ENCODE measurements at regions not wholly inside any gene's neighbourhood (a gene's known extent, or its start where the extent isn't known, plus 50 kb on each side); places are given as distances from the start of the nearest gene placed in this dataset.

DNA sequence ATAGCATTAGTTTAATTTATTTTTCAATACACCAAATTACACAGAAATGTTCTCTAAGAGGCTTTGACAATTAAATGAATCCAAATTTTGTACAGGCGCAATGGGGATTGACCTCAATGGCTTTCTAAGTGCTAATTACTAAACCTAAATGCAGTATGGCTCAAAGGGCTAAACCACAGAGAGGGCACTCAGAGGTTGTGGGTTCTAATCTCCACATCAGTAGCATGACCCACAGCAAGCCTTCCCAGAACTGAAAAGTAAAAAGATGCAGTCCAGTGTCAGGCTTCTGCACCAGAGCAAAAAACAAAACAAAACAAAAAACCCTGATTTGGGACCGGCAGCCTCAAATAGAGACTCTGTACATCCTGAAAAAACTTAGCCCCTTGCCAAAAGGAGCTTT lies 579.2 kb upstream of the PKN2 start:
- 80 to 83% methylated on average over 2 of the region's 2 CpGs for WGBS, 2 donors
- Histone ChIP-seq H3K27me3 (ENCODE audit: control insufficient read depth in 1 of 2, insufficient read depth in 2 of 2, low read length in 2 of 2) (no peaks in the 10 kb centered on the region), H3K4me3 (ENCODE audit: low read depth in 1 of 2, low read length in 2 of 2) (no peak overlapping the region), H3K9me3 (ENCODE audit: control insufficient read depth in 2 of 2, insufficient read depth in 1 of 2, low read depth in 1 of 2, low read length in 1 of 2) (no peaks in the 10 kb centered on the region), H3K36me3 (ENCODE audit: control insufficient read depth in 2 of 2, insufficient read depth in 2 of 2, low read length in 1 of 2) (no peaks in the 10 kb centered on the region), H3K27ac (ENCODE audit: low read depth in 2 of 2, low read length in 1 of 2) (no peak overlapping the region), H3K4me1 (ENCODE audit: control insufficient read depth in 2 of 2, insufficient read depth in 2 of 2, low read length in 1 of 2) (no peaks in the 10 kb centered on the region)

DNA sequence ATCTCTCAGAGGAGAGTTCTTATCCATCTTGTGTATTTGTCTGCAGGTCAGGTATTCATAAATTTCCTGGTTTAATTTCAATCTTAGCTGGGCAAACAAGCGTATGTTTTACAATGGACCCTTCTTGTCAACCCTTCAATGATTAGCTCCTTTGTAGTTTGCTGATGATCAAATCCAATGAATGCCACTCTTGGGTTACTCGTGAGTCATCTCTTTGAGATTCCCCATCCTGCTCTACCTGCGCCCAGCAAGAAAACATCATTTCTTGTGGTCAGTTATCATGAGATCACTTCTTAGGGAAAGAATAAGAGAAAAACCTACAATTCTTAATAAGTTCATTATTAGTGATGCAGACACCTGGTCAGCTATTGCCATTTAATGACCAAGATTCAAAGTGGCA lies 572.3 kb upstream of the PKN2 start:
- Histone ChIP-seq H3K9me3 (ENCODE audit: control insufficient read depth in 2 of 2, insufficient read depth in 1 of 2, low read depth in 1 of 2, low read length in 1 of 2) (no peaks in the 10 kb centered on the region), H3K4me3 (ENCODE audit: low read depth in 1 of 2, low read length in 2 of 2) (no peak overlapping the region), H3K27ac (ENCODE audit: low read depth in 2 of 2, low read length in 1 of 2) (no peak overlapping the region), H3K4me1 (ENCODE audit: control insufficient read depth in 2 of 2, insufficient read depth in 2 of 2, low read length in 1 of 2) (no peaks in the 10 kb centered on the region), H3K36me3 (ENCODE audit: control insufficient read depth in 2 of 2, insufficient read depth in 2 of 2, low read length in 1 of 2) (no peaks in the 10 kb centered on the region), H3K27me3 (ENCODE audit: control insufficient read depth in 1 of 2, insufficient read depth in 2 of 2, low read length in 2 of 2) (no peaks in the 10 kb centered on the region)
- WGBS, 2 donors: 93% methylated on average over 3 of the region's 3 CpGs

GRCh38 chr1:88117597-88117996 lies 566.5 kb upstream of the PKN2 start:
- Histone ChIP-seq H3K36me3 (ENCODE audit: control insufficient read depth in 2 of 2, insufficient read depth in 2 of 2, low read length in 1 of 2) (no peaks in the 10 kb centered on the region), H3K27me3 (ENCODE audit: control insufficient read depth in 1 of 2, insufficient read depth in 2 of 2, low read length in 2 of 2) (no peaks in the 10 kb centered on the region), H3K4me1 (ENCODE audit: control insufficient read depth in 2 of 2, insufficient read depth in 2 of 2, low read length in 1 of 2) (no peaks in the 10 kb centered on the region), H3K27ac (ENCODE audit: low read depth in 2 of 2, low read length in 1 of 2) (no peak overlapping the region), H3K9me3 (ENCODE audit: control insufficient read depth in 2 of 2, insufficient read depth in 1 of 2, low read depth in 1 of 2, low read length in 1 of 2) (no peaks in the 10 kb centered on the region), H3K4me3 (ENCODE audit: low read depth in 1 of 2, low read length in 2 of 2) (no peak overlapping the region)
- WGBS, 2 donors: 74 to 89% methylated on average over 4 of the region's 4 CpGs

DNA sequence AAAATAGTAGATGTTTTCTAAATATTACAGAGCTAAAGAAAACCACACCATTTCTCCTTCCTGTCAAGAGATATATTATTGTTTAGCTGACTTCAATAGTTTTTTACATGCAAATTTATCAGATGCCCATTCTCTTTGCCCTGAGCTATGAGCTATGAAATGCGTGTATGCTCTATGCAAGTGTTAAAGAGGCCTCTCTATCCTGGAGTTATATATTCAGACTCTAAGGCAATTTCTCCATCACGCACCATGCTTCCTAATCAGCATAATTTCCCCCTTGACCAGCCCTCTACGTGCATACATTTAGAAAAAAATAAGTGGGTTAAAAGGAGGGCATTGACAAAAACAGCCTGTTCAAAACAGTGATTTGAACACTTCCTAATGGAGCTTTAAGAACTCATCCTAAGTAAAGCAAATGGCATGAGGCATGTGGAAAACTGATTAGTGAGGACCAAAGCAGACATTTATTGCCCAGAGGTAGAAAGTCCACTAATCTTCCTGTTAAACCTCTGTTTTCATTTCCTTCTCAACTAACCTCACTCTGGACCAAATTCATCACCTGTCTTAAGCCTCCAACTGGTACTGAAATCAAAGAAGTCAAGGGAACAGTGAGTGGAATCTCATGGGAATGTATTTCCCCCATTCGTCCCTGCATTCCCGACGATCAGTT lies 565.8 kb upstream of the PKN2 start:
- no peaks in the 10 kb centered on the region for H3K27me3 ChIP-seq (ENCODE audit: control insufficient read depth in 1 of 2, insufficient read depth in 2 of 2, low read length in 2 of 2)
- H3K36me3 ChIP-seq (ENCODE audit: control insufficient read depth in 2 of 2, insufficient read depth in 2 of 2, low read length in 1 of 2): no peaks in the 10 kb centered on the region
- H3K9me3 ChIP-seq (ENCODE audit: control insufficient read depth in 2 of 2, insufficient read depth in 1 of 2, low read depth in 1 of 2, low read length in 1 of 2): no peaks in the 10 kb centered on the region
- no peaks in the 10 kb centered on the region for H3K4me1 ChIP-seq (ENCODE audit: control insufficient read depth in 2 of 2, insufficient read depth in 2 of 2, low read length in 1 of 2)
- H3K4me3 ChIP-seq (ENCODE audit: low read depth in 1 of 2, low read length in 2 of 2): no peak overlapping the region
- no peak overlapping the region for H3K27ac ChIP-seq (ENCODE audit: low read depth in 2 of 2, low read length in 1 of 2)
- 75% methylated on average over 6 of the region's 6 CpGs for WGBS, 2 donors

- H3K36me3 ChIP-seq (ENCODE audit: control insufficient read depth in 2 of 2, insufficient read depth in 2 of 2, low read length in 1 of 2): no peaks in the 10 kb centered on the region
- H3K4me3 ChIP-seq (ENCODE audit: low read depth in 1 of 2, low read length in 2 of 2): no peak overlapping the region
- H3K9me3 ChIP-seq (ENCODE audit: control insufficient read depth in 2 of 2, insufficient read depth in 1 of 2, low read depth in 1 of 2, low read length in 1 of 2): no peaks in the 10 kb centered on the region
- no peak overlapping the region for H3K27ac ChIP-seq (ENCODE audit: low read depth in 2 of 2, low read length in 1 of 2)
- no peaks in the 10 kb centered on the region for H3K4me1 ChIP-seq (ENCODE audit: control insufficient read depth in 2 of 2, insufficient read depth in 2 of 2, low read length in 1 of 2)
- H3K27me3 ChIP-seq (ENCODE audit: control insufficient read depth in 1 of 2, insufficient read depth in 2 of 2, low read length in 2 of 2): no peaks in the 10 kb centered on the region
- WGBS, 2 donors: 74 to 76% methylated on average over 1 of the region's 1 CpG
These were observed 559.5 kb upstream of the PKN2 start for GRCh38 chr1:88124614-88125013.

- whole genome bisulfite sequencing, 2 donors: 90 to 93% methylated on average over 2 of the region's 2 CpGs
- Histone ChIP-seq H3K4me1 (ENCODE audit: control insufficient read depth in 2 of 2, insufficient read depth in 2 of 2, low read length in 1 of 2) (no peaks in the 10 kb centered on the region), H3K27me3 (ENCODE audit: control insufficient read depth in 1 of 2, insufficient read depth in 2 of 2, low read length in 2 of 2) (no peaks in the 10 kb centered on the region), H3K27ac (ENCODE audit: low read depth in 2 of 2, low read length in 1 of 2) (no peak overlapping the region), H3K4me3 (ENCODE audit: low read depth in 1 of 2, low read length in 2 of 2) (no peak overlapping the region), H3K36me3 (ENCODE audit: control insufficient read depth in 2 of 2, insufficient read depth in 2 of 2, low read length in 1 of 2) (no peaks in the 10 kb centered on the region), H3K9me3 (ENCODE audit: control insufficient read depth in 2 of 2, insufficient read depth in 1 of 2, low read depth in 1 of 2, low read length in 1 of 2) (no peaks in the 10 kb centered on the region)
These were observed 557.6 kb upstream of the PKN2 start for GRCh38 chr1:88126467-88126866.

GRCh38 chr1:88133991-88134390 lies 550.1 kb upstream of the PKN2 start:
- 83 to 86% methylated on average over 1 of the region's 1 CpG for WGBS, 2 donors
- Histone ChIP-seq H3K4me3 (ENCODE audit: low read depth in 1 of 2, low read length in 2 of 2) (no peak overlapping the region), H3K9me3 (ENCODE audit: control insufficient read depth in 2 of 2, insufficient read depth in 1 of 2, low read depth in 1 of 2, low read length in 1 of 2) (no peaks in the 10 kb centered on the region), H3K36me3 (ENCODE audit: control insufficient read depth in 2 of 2, insufficient read depth in 2 of 2, low read length in 1 of 2) (no peaks in the 10 kb centered on the region), H3K27ac (ENCODE audit: low read depth in 2 of 2, low read length in 1 of 2) (no peak overlapping the region), H3K27me3 (ENCODE audit: control insufficient read depth in 1 of 2, insufficient read depth in 2 of 2, low read length in 2 of 2) (no peaks in the 10 kb centered on the region), H3K4me1 (ENCODE audit: control insufficient read depth in 2 of 2, insufficient read depth in 2 of 2, low read length in 1 of 2) (no peaks in the 10 kb centered on the region)

- H3K9me3 ChIP-seq (ENCODE audit: control insufficient read depth in 2 of 2, insufficient read depth in 1 of 2, low read depth in 1 of 2, low read length in 1 of 2): no peaks in the 10 kb centered on the region
- no peaks in the 10 kb centered on the region for H3K27me3 ChIP-seq (ENCODE audit: control insufficient read depth in 1 of 2, insufficient read depth in 2 of 2, low read length in 2 of 2)
- H3K4me1 ChIP-seq (ENCODE audit: control insufficient read depth in 2 of 2, insufficient read depth in 2 of 2, low read length in 1 of 2): no peaks in the 10 kb centered on the region
- H3K36me3 ChIP-seq (ENCODE audit: control insufficient read depth in 2 of 2, insufficient read depth in 2 of 2, low read length in 1 of 2): no peaks in the 10 kb centered on the region
- H3K4me3 ChIP-seq (ENCODE audit: low read depth in 1 of 2, low read length in 2 of 2): no peak overlapping the region
- WGBS, 2 donors: 84 to 89% methylated on average over 7 of the region's 7 CpGs
- no peak overlapping the region for H3K27ac ChIP-seq (ENCODE audit: low read depth in 2 of 2, low read length in 1 of 2)
These were observed 548.8 kb upstream of the PKN2 start for GRCh38 chr1:88134983-88135921.

DNA sequence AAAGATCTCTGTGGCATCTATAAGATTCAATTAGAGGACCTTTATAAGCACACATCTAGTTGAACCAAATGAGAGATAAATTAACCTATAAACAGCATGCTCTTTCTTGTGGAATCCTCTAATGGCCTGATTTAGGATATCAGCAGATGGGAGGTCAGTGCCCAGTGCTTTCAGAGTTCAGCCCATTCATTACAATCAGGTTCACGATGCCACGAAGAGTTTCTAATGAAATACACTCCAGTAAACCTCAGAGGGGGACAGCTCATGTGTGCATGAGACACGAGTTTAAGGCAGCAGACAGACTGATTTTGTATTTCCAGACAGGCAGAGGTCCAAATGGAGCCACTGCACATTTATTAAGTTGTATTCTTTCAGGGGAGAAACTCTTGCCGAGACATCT lies 544.4 kb upstream of the PKN2 start:
- Histone ChIP-seq H3K4me3 (ENCODE audit: low read depth in 1 of 2, low read length in 2 of 2) (no peak overlapping the region), H3K36me3 (ENCODE audit: control insufficient read depth in 2 of 2, insufficient read depth in 2 of 2, low read length in 1 of 2) (no peaks in the 10 kb centered on the region), H3K27ac (ENCODE audit: low read depth in 2 of 2, low read length in 1 of 2) (no peak overlapping the region), H3K4me1 (ENCODE audit: control insufficient read depth in 2 of 2, insufficient read depth in 2 of 2, low read length in 1 of 2) (no peaks in the 10 kb centered on the region), H3K9me3 (ENCODE audit: control insufficient read depth in 2 of 2, insufficient read depth in 1 of 2, low read depth in 1 of 2, low read length in 1 of 2) (no peaks in the 10 kb centered on the region), H3K27me3 (ENCODE audit: control insufficient read depth in 1 of 2, insufficient read depth in 2 of 2, low read length in 2 of 2) (no peaks in the 10 kb centered on the region)
- WGBS, 2 donors: 69 to 76% methylated on average over 4 of the region's 4 CpGs

- H3K9me3 ChIP-seq (ENCODE audit: control insufficient read depth in 2 of 2, insufficient read depth in 1 of 2, low read depth in 1 of 2, low read length in 1 of 2): no peaks in the 10 kb centered on the region
- H3K27ac ChIP-seq (ENCODE audit: low read depth in 2 of 2, low read length in 1 of 2): no peak overlapping the region
- no peaks in the 10 kb centered on the region for H3K36me3 ChIP-seq (ENCODE audit: control insufficient read depth in 2 of 2, insufficient read depth in 2 of 2, low read length in 1 of 2)
- no peaks in the 10 kb centered on the region for H3K27me3 ChIP-seq (ENCODE audit: control insufficient read depth in 1 of 2, insufficient read depth in 2 of 2, low read length in 2 of 2)
- no peaks in the 10 kb centered on the region for H3K4me1 ChIP-seq (ENCODE audit: control insufficient read depth in 2 of 2, insufficient read depth in 2 of 2, low read length in 1 of 2)
- H3K4me3 ChIP-seq (ENCODE audit: low read depth in 1 of 2, low read length in 2 of 2): no peak overlapping the region
- WGBS, 2 donors: 90 to 91% methylated on average over 1 of the region's 1 CpG
These were observed 543.7 kb upstream of the PKN2 start for GRCh38 chr1:88140325-88140724.

Measured in esophagus (tissue), 2 donors.